SHP77 treated with DMSO at 0.1 percent for 48 hours (cell line): ENCODE measurements at regions not wholly inside any gene's neighbourhood (a gene's known extent, or its start where the extent isn't known, plus 50 kb on each side); places are given as distances from the start of the nearest gene placed in this dataset.

ENCODE experiments used
- DNase-seq: peaks from one replicate; lab custom pipeline; 2025; lab: John Stamatoyannopoulos, UW

- DNase-seq, result no peak
Measured at GRCh38 chr2:185147361-185147760, 549.0 kb downstream of the ZNF804A start.

DNA sequence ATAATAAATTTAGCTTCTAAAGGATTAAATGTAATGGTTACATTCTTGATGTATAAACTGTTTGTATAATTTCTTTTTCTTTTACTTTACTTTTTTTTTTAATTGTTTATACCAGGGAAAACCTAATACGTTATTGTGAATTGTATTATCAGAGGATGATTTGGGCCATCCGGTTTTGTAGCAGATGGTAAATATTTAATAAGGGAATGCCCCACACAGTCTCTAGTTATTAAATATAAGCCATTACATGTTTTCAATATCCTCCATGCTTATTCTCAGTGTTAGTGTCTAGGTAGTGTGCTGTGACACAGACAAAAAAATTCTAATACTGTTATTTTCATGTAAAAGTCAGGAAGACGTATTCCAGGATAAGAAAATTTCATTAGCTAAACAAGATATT is 553.9 kb downstream of the ZNF804A start:
- DNase-seq, result no peak

DNA sequence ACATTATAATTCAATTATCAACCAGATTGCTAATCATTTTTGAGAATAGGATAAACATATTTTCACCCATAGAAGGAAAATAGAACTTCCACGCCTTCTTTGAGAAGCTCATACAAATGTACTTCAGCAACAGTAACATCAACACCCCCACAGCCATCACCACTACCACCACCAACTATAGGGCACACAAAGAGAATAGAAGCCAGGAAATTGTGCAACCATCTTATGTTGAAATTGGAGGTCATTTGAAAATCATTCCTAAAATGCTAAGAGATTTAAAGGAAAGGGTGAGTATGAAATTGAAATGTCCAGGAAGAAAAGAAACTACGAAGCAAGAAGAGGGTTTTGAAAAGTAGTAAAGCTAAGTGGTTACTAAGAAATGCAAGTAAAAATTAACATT is 563.4 kb downstream of the ZNF804A start:
- DNase-seq, result no peak

- no peak for DNase-seq
Measured at GRCh38 chr2:185174353-185174752, 564.3 kb upstream of the FSIP2 start.

GRCh38 chr2:185179743-185180142 is 558.9 kb upstream of the FSIP2 start:
- peak; percentile 28 for DNase-seq

DNA sequence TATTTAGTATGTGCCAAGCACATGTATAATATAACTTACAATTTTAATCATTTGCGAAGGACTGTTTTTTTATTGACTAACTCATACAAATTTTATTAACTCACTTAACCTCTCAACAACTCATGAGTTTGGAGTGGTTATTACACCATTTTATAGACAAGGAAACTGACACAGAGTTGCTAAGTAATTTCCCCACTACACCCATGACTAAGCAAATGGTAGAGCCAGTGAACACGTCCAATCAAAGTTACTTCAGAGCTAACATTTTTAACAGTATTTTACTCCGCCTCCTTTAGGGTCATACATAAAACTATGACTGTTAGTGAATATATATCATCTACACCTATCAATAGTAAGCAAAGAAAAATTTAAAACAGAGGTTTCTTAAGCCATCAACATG is 556.7 kb upstream of the FSIP2 start:
- DNase-seq, result no peak

- no peak for DNase-seq
Measured at GRCh38 chr2:185185044-185185443, 553.6 kb upstream of the FSIP2 start.

DNA sequence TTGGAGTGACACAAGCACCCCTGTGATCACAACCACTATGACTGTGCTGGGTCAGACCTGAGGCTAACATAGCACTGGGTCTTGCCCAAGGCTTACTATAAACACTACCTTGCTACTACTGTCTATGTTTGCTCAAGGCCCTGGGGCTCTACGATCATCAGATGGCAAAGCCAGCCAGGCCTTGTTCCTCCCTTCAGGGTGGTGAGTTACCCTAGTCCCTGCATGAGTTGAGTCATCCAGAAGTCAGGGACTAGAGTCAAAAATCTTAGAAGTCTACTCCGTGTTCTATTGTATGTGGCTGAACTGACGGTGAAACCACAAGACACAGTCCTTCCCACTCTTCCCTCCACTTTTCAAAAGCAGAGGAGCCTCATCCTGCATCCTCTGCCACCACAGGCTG is 551.2 kb upstream of the FSIP2 start:
- no peak for DNase-seq

DNA sequence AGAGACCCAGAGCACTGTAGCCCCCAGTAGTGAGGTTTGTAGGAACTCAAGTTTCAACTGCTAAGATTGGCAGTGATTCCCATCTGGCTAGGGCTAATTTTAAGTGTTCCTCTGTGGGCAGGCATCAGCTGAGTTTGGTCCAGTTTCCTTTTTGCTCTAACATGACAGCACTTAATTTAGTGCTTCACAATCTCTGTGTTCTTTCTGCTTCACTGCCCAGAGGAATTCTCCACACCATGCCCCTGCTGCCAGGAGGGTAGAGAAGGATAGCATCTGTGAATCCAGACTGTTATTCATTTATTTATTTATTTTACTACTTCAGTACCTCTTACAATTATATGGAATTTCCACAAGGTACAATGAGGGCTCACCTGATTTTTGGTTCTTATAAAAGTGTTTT is 549.9 kb upstream of the FSIP2 start:
- DNase-seq, result no peak

DNA sequence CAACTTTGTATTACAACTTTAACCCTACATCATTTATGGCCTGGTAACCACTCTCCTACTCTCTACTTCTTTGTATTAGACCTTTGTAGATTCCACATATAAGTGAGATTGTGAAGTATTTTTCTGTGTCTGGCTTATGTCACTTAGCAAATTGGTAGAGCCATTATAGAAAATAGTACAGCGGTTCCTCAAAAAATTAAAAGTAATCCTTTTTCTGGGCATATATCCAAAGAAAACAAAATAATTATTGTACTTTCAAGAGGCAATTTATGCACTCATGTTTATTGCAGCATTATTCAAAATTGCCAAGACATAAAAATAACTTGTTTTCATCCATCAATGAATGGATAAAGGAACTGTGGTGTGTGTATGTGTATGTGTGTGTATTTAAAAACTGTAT is 537.5 kb upstream of the FSIP2 start:
- peak; percentile 16 for DNase-seq

DNA sequence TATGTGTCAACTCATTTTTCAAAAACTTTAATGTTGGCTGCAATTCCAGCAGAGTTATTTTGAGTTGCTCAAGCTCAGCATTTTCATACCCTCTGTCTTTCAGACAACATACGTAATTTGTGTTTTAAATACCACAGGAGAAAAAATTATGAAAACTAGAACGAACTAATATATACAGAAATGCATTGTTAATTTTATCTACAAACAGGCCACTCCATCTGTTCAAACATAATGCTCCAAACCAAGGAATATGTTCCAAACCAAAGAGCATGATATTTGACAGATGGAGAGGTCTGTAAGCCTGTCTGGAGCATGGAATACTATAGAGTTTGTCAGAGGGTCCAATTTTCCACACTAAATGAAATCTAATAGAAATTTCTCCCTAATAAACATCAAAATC is 536.2 kb upstream of the FSIP2 start:
- no peak for DNase-seq

GRCh38 chr2:185202945-185203528 is 535.6 kb upstream of the FSIP2 start:
- DNase-seq, result no peak

DNA sequence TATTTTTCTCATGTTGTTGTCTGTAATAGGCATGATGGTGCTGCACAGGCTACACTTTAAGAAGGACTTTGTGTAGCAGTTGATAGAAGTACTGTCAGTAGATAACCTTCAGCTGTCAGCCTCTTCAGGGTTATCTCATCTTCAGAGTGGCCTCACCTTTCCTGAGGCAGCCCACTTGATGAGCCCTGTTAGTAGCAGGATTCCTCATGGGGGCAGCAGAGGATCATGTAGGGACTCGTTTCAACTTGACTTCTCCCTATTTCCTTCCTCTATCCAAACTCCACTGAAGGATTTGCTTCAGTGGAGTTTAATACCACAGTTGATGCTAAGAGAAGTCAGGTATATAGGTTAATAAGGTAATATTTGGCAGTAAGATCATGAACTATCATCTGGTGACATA is 530.3 kb upstream of the FSIP2 start:
- DNase-seq, result no peak

- DNase-seq, result no peak
Measured at GRCh38 chr2:185215497-185215896, 523.1 kb upstream of the FSIP2 start.

DNA sequence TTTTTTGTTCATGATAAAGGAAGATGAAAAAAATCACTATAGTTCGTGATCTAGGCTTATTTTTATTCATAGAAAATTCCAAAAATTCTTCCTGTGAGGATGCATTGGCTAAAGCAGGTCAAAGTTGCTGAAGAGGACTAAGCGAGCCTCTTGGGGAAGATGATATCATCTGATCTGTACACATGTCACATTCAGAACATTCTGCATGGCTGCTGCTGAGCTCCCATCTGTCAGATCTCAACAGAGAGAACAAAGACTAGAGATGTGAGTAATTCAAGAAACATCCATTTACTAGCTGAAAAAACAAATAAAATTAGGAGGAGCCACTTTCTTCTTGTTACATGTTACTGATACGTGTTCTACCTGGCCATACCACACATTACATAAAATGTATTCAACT is 518.6 kb upstream of the FSIP2 start:
- DNase-seq, result no peak

DNA sequence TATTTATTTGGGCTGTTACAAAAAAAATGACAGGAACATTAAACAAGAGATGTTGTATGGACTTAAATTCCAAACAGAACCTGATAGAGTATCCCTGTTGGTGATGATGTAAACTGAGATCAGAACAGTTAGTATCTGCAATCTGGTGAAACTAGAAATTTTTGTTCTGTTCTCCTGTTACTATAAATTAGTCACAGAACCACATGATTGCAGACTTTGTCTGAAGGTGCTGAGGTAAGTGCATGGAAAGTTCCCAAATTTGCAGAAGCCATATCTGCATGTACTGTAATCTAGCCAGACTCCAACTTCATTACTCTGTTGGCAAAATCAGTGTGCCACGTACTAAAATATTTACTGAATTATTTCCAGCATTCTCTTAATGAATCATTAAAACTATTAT is 516.3 kb upstream of the FSIP2 start:
- no peak for DNase-seq

DNA sequence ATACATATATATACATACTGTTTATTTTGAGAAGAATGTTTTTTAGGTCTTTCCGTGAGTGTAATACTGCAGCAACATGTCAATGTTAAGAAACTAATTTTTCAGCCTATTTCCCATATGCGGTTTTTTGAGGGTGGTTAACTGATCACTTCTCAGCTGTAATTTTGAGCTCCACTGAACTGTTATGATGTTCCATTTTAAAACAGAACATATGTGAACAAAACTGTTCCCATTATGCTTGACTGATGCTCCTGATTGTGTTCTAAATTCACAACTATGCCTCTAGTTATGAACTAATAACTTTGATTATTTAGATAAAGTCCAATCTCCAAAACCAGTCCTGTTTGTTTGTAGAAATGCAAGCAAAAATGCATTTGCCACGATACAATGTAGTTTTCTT is 511.2 kb upstream of the FSIP2 start:
- DNase-seq, result no peak

DNA sequence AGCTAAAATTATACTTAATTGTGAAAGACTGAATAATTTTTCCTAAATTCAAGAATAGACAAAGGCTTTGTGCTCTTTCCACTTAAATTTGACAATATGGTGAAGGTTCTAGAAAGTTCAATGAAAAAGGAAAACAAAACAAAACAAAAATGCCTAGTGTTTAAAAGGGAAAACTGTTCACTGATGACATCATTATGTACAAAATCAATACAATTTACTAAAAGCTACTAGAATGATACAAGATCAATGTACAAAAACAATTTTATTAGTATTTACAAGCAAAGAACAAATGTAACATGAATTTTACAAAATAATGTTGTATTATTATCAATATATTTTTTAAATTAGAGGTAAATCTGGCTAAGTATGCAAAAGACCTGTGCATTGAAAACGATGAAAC is 499.1 kb upstream of the FSIP2 start:
- DNase-seq, result no peak

GRCh38 chr2:185240796-185241195 is 497.8 kb upstream of the FSIP2 start:
- DNase-seq, result no peak

DNA sequence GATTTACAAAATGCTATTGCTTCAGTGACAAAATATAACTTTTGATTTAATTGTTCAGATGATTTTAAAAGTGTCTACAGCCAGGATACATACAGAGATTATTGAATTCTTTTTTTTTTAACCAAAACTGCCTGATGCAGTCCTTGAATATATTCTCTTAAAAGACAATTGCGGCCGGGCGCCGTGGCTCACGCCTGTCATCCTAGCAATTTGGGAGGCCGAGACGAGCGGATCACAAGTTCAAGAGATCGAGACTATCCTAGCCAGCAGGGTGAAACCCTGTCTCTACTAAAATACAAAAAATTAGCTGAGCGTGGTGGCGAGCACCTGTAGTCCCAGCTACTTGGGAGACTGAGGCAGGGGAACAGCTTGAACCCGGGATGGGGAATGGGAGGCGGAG is 497.0 kb upstream of the FSIP2 start:
- DNase-seq, result no peak

DNA sequence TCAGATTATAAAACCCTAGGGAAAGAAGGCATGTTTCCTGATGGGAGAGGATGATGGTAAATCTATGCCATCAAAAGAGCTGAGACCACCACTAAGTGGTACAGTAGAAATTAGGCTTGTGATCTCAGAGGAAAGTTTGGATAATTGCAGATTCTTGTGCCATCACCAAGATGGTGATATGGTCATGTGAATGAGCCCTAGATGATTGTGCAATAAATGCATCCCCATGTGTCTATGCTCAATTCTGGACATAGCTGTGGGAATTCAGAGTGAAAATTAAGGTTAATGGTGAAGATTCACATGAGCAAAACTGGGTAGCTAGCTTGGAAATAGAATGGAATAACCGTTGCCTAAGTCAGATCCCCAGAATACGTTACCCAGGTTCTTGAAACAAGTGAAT is 496.1 kb upstream of the FSIP2 start:
- DNase-seq, result no peak

- DNase-seq, result no peak
Measured at GRCh38 chr2:185245216-185245615, 493.4 kb upstream of the FSIP2 start.

- DNase-seq, result no peak
Measured at GRCh38 chr2:185245806-185246205, 492.8 kb upstream of the FSIP2 start.

- no peak for DNase-seq
Measured at GRCh38 chr2:185246717-185247116, 491.9 kb upstream of the FSIP2 start.

GRCh38 chr2:185255566-185255965 is 483.0 kb upstream of the FSIP2 start:
- no peak for DNase-seq
